ENCODE measurements at regions not wholly inside any gene's neighbourhood (a gene's known extent, or its start where the extent isn't known, plus 50 kb on each side); places are given as distances from the start of the nearest gene placed in this dataset.

DNA sequence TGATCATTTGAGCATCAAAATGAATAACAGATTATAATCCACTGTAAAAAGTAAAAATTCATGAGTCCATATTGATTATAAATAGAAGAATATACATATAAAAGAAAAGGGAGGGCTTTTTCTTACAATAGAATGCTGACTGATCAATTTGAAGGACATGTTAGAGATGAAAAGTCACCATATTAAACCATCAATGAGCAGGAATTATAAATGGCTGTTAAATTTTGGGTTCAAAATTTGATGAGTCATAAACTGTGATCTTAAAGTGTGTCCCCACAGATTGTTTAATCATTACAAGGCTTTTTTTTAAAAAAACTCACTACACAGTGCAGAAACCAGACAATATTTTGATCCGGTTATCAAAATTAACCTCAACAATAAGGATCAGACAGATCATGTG is 434.5 kb downstream of the BCL11A start:
- TF ChIP-seq POLR2A (IDR thresholded peaks at IDR 0.05) = no peak
- TF ChIP-seq, protein P1, sequence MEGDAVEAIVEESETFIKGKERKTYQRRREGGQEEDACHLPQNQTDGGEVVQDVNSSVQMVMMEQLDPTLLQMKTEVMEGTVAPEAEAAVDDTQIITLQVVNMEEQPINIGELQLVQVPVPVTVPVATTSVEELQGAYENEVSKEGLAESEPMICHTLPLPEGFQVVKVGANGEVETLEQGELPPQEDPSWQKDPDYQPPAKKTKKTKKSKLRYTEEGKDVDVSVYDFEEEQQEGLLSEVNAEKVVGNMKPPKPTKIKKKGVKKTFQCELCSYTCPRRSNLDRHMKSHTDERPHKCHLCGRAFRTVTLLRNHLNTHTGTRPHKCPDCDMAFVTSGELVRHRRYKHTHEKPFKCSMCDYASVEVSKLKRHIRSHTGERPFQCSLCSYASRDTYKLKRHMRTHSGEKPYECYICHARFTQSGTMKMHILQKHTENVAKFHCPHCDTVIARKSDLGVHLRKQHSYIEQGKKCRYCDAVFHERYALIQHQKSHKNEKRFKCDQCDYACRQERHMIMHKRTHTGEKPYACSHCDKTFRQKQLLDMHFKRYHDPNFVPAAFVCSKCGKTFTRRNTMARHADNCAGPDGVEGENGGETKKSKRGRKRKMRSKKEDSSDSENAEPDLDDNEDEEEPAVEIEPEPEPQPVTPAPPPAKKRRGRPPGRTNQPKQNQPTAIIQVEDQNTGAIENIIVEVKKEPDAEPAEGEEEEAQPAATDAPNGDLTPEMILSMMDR (IDR thresholded peaks at IDR 0.05) = no peak
- no peak for TF ChIP-seq POLR2AphosphoS5 (IDR thresholded peaks at IDR 0.05)
- TF ChIP-seq EP300 (IDR thresholded peaks at IDR 0.05) = no peak
